ENCODE measurements at regions not wholly inside any gene's neighbourhood (a gene's known extent, or its start where the extent isn't known, plus 50 kb on each side); places are given as distances from the start of the nearest gene placed in this dataset.
A peak's percentile ranks its signal among the peaks of the same experiment; 100 is the strongest.

GRCh38 chr3:64903006-64903405 lies 215.2 kb upstream of the ADAMTS9 start:
- no peak for DNase-seq

- DNase-seq: no peak
Observed at GRCh38 chr3:64901986-64902516, 214.3 kb upstream of the ADAMTS9 start.

GRCh38 chr3:64901522-64901885 lies 213.7 kb upstream of the ADAMTS9 start:
- no peak for DNase-seq

GRCh38 chr3:64900617-64901521 lies 213.1 kb upstream of the ADAMTS9 start:
- DNase-seq: no peak

GRCh38 chr3:64900156-64900555 lies 212.4 kb upstream of the ADAMTS9 start:
- no peak for DNase-seq

- no peak for DNase-seq
Observed at GRCh38 chr3:64898941-64899340, 211.1 kb upstream of the ADAMTS9 start.

- no peak for DNase-seq
Observed at GRCh38 chr3:64895991-64896895, 208.4 kb upstream of the ADAMTS9 start.

GRCh38 chr3:64895106-64895990 lies 207.5 kb upstream of the ADAMTS9 start:
- DNase-seq: no peak

GRCh38 chr3:64894006-64894405 lies 206.2 kb upstream of the ADAMTS9 start:
- no peak for DNase-seq

- no peak for DNase-seq
Observed at GRCh38 chr3:64892671-64893309, 205.0 kb upstream of the ADAMTS9 start.

- no peak for DNase-seq
Observed at GRCh38 chr3:64891021-64891420, 203.2 kb upstream of the ADAMTS9 start.

GRCh38 chr3:64890466-64890865 lies 202.7 kb upstream of the ADAMTS9 start:
- no peak for DNase-seq

- DNase-seq: no peak
Observed at GRCh38 chr3:64890006-64890405, 202.2 kb upstream of the ADAMTS9 start.

- no peak for DNase-seq
Observed at GRCh38 chr3:64888840-64889392, 201.1 kb upstream of the ADAMTS9 start.

- no peak for DNase-seq
Observed at GRCh38 chr3:64888165-64888564, 200.4 kb upstream of the ADAMTS9 start.

GRCh38 chr3:64885055-64885454 lies 197.3 kb upstream of the ADAMTS9 start:
- no peak for DNase-seq

GRCh38 chr3:64884536-64884935 lies 196.7 kb upstream of the ADAMTS9 start:
- no peak for DNase-seq

GRCh38 chr3:64880916-64881315 lies 193.1 kb upstream of the ADAMTS9 start:
- no peak for DNase-seq

- DNase-seq: no peak
Observed at GRCh38 chr3:64878362-64878761, 190.6 kb upstream of the ADAMTS9 start.

GRCh38 chr3:64873400-64873799 lies 185.6 kb upstream of the ADAMTS9 start:
- peak; percentile 86 for DNase-seq

- no peak for DNase-seq
Observed at GRCh38 chr3:64872345-64872744, 184.5 kb upstream of the ADAMTS9 start.

GRCh38 chr3:64871834-64872249 lies 184.0 kb upstream of the ADAMTS9 start:
- DNase-seq: no peak
